Daoy (cell line): ENCODE measurements at regions not wholly inside any gene's neighbourhood (a gene's known extent, or its start where the extent isn't known, plus 50 kb on each side); places are given as distances from the start of the nearest gene placed in this dataset.
"Not testable (repeated sequence)": the region's sequence is repeated elsewhere in the genome, so short reads cannot be mapped to it uniquely, and the experiment has no call there.

Experiments
- DNase-seq: peaks from one replicate; pipeline ENCODE4 v3.0.0-alpha.2; 2015; ENCODE audit warnings: low read depth

DNA sequence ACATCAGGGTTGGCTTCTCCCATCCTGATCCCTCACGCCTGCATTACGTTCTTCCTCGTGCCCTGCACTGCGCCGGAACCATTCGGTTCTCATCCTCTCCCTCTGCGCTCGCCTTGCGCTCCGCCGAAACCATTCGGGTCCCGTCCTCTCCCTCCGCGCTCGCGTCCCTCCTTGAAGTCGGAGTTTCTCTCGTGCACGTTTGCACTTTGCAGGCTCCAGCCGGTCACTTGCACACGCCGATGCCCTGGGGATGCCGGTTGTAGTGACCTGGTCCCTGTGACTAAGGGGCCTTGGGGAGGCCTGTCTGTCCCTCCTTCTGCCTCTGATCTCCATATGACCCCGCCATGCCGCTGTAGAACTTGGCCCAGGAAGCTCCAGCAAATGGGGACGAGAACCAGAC is 265.8 kb downstream of the TEX29 start:
- no peak for DNase-seq

DNA sequence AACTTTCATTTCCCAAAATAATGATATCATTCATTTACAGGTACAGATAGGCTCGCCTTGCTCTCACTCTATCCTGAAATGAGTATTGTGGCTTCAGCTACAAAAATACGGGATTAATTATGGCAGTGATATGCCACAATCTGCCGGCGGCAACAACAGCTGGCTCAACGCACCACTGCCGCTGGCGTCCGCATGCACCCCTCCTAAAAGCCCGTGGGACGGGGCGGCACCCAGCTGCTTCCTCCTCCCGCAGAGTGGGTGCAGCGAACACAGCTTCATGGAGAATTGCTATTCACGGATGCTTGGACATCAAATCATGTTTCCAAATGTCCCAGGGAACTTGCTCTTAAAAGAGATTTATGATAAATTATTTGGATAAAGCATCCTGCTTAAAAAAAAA is 266.8 kb downstream of the TEX29 start:
- no peak for DNase-seq

DNA sequence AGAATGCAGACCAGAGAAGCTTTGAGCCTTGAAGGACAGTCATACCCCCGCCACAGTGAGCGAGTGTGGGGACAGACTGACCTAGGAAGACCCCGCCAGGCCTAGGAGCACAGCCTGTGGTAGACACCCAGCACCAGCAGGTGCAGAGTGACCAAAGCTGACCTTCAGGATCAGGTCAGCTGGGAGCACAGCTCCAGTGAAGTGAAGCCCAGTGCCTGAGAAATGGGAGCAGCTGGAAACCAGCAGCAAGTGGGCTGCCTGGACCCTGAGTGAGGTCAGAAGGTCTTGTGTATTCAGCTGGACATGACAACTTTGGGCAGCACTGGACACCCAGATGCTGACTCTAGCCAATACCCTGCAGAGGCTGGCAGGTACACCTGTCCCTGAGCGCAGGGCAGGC is 268.9 kb downstream of the TEX29 start:
- DNase-seq = no peak

DNA sequence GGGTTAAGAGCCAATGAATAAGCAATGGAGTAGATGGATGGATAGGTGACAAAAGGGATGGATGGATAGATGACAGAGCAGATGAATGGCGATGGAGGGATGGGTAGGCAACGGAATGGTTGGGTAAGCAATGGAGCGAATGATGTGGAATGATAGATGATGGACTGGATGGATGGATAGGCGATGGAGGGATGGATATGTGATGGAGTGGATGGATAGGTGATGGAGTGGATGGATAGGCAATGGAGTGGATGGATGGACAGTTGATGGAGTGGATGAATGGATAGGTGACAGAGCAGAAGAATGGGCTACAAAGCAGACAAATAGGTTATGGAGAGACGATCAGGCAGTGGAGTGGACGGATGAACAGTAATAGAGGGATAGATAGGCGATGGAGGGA is 269.6 kb downstream of the TEX29 start:
- DNase-seq = no peak

DNA sequence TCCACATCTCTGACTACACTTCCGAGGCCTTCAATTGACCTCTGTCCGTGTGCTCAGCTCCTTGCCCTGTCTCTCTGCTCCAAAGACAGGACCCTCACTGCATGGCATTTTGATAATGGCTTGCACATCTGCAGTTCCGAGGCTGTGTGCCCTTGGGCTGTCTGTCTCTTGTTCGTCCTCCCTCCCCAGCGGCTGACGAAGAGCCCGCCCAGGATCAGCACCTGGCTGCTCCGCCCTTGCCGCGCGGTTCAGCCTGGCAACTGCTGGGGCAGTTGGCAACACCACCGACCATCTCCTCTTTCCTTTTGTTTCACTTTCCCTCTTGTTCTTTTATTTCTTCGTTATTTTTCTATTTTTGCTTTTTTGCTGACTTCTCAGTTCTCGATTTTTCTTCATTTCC is 270.4 kb downstream of the TEX29 start:
- DNase-seq = no peak

DNA sequence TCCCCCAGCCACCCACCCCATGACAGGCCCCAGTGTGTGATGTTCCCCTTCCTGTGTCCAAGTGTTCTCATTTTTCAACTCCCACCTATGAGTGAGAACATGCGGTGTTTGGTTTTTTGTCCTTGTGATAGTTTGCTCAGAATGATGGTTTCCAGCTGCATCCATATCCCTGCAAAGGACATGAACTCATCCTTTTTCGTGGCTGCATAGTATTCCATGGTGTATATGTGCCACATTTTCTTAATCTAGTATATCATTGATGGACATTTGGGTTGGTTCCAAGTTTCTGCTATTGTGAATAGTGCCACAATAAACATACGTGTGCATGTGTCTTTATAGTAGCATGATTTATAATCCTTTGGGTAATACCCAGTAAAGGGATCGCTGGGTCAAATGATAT is 273.0 kb downstream of the TEX29 start:
- not testable (repeated sequence) for DNase-seq

DNA sequence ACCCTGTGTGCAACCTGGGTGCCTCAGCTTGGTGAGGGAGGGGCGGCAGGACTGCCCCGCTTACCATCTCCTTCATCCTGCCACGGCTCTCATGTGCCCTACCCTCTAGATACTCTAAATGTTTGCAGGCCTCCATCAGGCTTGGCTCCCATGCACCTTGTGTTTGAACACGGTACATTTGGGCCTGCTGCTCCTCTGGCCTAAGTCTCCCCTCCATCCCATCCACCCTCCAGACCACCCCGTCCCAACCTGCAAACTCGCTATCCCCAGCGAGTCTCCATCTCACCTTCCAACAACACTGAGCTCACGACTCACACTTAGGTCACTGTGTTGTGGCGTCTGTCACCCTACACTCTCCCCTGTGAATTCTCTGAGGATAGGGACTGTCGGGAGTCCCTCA is 274.2 kb downstream of the TEX29 start:
- no peak for DNase-seq

DNA sequence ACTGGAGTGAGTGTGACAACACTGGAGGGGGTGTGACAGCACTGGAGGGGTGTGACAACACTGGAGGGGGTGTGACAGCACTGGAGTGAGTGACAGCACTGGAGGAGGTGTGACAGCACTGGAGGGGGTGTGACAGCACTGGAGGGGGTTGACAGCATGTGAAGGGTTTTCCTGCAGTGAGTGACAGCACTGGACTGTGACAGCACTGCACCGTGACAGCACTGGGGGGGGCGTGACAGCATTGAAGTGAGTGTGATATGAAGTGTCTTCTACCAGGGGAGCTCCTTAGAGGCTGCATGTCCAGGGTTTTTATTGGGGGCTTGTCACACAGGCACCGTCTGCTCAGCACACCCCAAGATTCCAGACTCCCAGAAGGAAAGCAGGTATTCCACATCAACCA is 274.8 kb downstream of the TEX29 start:
- DNase-seq = no peak

DNA sequence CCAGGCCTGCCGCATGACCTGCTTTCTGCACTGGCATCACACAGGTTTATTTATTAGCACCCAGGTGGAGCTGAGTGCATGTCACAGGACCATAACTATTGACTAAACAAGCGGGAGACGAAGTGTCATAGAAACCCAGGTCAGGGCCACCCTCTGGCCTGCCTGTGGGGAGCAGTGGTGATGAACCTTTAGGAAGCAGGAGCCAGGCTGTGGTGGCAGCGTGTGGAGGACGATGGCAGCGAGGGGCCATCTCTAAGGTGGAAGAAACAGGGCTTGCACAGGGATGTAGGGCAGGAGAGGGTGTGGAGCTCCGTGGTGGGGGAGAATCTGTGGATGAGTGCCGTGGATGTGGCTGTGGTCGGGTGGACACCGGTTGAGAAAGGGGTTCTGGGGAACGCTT is 275.3 kb downstream of the TEX29 start:
- no peak for DNase-seq

DNA sequence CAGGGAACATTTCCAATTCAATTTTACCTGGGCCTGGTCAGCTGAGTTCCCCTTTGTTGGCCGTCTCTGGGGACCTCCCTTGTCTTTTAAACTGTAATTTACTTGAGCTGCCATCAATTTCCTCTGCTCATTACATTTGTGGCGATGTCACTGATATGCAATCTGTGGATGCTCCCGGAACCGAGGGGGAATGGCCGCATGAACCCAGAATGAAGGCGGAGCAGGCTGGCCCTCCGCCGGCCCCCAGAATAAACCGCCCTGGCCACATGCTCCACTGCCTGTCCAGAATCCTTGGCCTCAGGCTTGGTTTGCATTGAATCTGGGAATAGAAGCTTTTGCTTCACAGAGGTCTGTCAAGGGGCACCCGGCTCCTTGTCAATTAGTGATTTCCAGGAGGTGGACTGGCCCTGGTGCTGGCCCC is 276.8 kb downstream of the TEX29 start:
- no peak for DNase-seq

DNA sequence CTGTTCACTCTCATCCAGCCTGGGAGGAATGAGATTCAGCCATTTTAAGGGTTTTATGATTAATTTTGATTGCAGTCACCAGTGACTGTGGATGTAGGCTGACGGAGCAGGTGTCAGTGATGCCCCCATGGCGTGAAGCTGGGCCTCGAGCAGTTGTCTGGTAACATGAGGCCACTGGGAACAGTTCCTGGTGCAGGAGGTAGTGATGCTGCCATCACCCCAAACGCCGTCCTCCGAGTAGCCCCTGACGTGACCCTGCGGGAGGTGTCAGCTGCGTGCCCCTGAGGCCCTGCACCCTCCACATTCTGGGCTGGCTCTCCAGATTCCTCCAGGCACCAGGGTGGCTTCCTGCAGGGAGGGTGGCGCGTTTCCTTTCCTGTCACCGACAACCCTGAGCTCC is 277.2 kb downstream of the TEX29 start:
- DNase-seq = no peak

DNA sequence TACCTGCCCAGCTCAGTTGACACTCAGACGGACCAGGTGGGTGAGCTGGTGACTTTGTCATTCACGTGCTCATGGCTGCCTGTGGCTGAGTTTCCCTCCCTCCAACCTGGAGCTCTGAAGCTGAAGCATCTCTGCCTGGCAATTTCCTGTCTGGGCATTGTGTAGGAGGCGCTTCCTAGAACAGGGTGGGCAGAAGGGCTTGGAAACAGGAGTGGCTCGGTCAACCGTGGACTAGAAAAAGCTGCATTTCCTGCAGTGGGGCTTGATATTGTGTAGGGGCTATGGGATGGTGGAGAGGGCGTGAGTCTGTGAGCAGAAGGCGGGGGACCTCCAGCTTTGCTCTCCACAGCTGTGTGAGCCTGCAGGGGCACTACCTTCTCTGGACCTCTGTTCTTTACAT is 278.3 kb downstream of the TEX29 start:
- DNase-seq = no peak

DNA sequence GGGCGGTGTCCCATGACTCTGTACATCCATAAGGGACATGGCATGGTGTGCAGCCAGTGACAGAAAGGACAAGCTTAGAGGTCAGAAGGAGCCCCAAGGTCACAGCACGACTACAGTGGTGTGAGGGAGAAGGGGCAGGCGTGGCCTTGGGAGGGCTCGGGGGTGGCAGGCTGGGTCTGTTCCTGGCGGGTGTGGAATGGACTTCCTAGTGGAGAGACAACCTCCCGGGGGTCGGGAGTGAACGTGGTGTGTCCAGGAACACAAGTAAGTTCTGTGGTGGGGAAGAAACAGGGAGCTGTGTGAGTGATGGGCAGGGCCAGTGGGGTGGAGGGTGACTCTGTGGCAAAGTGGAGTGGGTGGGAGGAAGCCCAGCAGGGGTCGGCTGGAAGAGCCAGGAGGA is 279.3 kb downstream of the TEX29 start:
- DNase-seq = no peak

DNA sequence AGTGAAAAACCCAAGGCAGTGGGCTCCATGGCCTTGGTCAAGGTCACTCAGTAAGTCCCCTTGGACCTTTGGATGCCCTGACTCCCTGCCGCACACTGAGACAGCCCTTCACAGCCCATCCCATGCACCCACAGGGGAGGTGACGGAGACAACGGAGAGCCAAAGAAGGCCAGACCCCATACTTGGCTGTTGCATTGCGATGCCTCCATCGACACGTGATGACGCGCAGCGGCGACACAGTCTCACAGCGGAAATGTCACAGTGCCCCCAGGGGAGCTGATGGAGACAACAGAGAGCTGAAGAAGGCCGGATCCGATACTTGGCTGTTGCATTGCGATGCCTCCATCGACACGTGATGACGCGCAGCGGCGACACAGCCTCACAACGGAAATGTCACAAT is 282.4 kb downstream of the TEX29 start:
- DNase-seq = no peak

DNA sequence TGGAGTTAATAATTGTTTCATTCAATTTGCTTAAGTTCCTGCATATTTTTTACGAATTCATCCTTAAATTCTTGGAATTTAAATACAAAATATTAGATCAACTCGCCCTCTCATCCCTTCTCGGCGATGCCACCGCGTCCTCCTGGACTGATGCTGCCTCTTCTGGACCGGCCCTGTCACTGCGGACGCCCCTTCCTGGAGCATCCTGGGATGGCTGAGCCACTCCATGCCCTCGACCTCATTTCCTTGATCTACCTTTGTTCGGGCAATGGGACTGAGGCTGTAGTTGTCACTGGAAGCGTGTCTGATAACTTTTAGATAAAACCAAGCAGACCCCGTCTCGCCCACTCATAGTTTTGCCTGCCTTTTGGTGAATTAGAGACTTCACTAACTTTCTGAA is 283.7 kb downstream of the TEX29 start:
- no peak for DNase-seq

DNA sequence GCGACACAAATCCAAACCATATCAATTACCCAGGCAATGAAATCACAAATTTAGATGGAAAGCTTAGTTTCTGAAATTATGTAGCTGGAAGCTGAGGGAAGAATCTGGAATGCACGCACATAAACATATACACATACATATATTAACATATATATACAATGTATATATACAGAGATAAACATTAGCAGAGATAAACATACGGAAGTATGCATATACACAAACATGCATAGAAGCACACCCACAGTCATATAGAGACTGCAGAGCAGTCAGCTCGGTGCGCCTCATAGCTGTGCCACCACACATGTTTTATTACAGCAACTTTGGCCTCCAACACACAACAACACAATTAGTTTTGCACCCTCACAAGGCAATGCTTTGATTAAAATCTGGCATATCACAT is 288.1 kb downstream of the TEX29 start:
- DNase-seq = no peak

DNA sequence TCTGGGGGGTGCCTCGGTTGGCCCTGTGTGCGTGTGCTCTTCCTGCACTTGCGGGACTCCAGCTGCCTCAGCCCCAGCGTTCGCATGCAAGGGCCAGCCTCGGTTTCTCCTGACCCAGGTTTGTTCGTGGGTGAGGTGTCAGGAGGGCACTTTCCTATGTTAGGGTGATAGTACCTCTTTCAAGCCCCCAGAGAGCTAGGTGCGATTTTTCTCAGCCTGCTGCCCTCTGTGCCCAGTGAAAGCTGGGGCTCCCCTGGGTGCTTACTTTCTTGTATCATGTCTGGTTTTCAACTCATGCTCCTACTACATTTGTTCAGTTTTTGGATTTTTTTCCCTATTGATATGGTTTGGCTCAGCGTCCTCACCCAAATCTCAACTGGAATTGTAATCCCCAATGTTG is 289.2 kb downstream of the TEX29 start:
- no peak for DNase-seq

DNA sequence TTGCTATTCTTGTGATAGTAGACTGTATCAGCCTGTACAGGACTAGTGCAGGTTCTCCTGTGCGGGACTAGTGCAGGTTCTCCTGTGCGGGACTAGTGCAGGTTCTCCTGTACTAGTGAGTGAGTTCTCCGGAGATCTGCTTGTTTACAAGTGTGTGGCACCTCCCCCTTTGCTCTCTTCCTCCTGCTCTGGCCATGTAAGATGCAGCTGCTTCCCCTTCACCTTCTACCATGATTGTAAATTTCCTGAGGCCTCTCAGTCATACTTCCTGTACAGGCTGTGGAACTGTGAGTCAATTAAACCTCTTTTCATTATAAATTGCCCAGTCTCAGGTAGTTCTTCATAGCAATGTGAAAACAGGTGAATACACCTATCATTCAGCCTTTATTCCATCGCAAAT is 289.6 kb downstream of the TEX29 start:
- DNase-seq = no peak

DNA sequence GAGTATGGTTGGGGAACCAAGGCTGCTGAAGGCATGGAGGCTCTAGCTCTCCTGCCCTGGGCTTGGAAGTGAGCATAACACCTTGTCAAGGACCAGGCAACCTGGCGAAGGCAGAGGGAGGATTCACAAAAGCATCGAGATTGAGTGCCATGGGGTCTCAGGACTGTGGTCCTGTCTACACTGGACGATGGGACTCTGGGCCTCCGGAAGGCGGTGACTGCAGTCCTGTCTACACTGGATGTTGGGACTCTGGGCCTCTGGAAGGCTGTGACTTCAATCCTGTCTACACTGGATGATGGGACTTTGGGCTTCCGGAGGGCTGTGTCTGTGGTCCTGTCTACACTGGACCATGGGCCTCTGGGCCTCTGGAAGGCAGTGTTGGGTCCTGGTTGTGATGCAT is 290.4 kb downstream of the TEX29 start:
- no peak for DNase-seq

DNA sequence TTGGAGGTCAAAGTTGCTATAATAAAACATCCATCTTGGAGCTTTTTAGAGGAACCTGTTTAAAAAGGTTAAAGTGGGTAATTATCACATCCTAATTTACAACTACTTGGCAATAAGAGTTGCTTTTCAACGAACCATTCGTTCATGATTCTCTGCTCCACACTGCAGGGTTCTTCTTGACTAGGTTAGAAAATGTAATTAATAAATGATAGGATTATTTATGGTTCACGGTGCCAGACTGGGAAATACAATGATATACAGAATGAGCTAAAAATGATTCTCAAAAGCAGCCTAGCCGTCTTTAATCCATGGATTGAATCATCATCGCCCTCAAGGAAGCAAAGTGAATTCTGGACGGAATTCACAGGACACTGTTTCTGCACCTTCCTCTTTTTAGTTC is 291.2 kb downstream of the TEX29 start:
- DNase-seq = no peak

DNA sequence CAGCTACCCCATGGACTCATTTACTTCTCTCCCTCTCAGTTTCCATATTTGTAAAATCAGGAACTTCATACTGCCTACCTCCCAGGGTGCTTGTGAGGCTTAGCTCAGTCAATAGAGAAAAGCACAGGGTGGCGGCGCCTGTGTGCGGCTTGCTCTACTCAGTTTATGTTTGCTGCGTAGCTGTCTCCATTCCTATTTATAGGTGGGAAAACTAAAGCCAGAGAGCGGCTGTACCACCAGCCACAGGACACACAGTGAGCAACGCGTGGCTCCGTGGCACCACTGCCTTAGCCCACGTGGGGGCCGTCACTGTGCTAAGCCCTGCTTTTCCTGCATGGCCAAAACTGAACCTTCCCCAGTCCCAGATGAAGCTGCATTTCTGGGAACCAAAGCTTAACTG is 292.4 kb downstream of the TEX29 start:
- no peak for DNase-seq

DNA sequence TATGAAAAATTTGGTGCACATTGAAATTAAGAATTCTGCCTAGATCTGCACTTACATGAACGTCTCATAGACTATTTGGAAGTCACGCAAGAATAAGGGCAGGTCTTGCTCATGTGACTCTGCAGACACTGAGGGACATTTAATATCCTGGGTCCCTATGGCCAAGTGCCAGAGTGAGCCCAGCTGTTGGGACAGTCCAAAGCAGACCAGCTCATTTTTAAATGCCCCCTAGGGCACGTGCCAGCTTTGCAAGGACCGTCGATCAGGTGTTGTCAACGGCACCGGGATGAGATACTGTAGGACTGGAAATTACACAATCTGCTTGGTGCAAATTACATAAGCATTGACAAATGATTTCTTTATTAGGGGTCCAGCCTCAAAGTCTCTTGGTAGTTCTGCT is 293.6 kb downstream of the TEX29 start:
- DNase-seq = no peak

DNA sequence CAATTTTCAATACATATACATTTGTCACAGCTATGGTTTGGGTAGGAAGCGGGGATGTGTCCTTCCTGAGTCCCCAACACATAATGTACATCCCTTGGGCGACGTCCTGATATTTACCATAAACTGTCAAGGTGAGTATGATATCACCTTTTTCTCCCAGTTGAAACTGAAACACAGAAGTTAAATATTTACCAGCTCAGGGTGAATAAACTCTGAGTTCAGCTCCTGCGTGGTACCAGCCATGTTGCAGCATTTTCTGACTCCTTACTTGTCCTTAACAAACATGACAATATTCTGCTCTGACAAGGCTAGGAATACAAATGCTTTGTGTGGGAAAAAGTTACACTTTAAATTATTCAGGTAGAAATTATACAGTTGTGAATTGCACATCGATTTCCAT is 294.2 kb downstream of the TEX29 start:
- DNase-seq = no peak

DNA sequence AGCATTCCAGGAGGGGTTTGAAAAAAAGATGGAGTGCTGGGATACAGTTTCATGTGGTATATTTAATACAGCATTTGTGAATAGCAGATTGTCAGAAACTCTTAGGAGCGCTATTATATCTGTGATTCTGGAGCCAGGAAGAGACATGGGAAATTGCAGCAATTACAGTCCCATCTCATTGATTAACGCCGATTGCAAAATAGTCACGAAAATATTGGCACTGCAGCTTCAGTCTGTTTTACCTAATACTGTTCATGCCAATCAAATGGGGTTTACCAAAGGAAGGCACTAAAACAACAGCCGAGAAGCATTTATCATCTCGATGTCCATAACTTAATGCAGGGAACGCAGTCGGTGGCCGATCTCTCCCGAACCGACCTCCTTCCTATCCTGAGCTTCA is 295.8 kb downstream of the TEX29 start:
- DNase-seq = no peak

DNA sequence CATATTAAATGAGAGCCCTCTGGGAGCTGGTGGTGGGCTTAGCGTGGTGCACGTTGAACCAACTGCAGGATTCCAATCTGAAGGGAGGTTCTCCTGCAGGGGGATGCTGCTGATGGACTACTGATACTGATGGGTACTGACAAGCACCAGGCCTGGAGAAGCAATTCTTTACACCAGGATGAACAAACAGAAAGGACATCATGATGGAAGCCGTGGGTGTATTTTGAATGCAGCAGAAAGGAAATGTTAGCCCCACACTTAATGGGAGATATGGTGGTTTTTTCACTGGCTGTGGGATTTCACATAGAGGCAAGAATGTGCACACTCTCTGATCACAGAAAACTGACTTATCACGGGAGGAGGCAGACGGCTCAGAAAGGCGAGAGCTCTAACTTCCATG is 299.7 kb downstream of the TEX29 start:
- no peak for DNase-seq
